Esophagus squamous epithelium (tissue), 4 donors: ENCODE measurements at regions not wholly inside any gene's neighbourhood (a gene's known extent, or its start where the extent isn't known, plus 50 kb on each side); places are given as distances from the start of the nearest gene placed in this dataset.

ENCODE experiments used
- POLR2A ChIP-seq, 4 donors: fragments of 450-650 bp; IDR thresholded peaks; one replicate each; pipeline ENCODE4 v1.6.1; 2017; ENCODE audit warnings: antibody characterized with exemption in 4 of 4, mild to moderate bottlenecking in 4 of 4, moderate library complexity in 3 of 4
- TF ChIP-seq, protein P1 (sequence below), 6 experiments: fragments of 450-650 bp in 4 of 6; fragments of 200-600 bp in 2 of 6; sonication (generic) in 2 of 6; IDR thresholded peaks; one replicate each; pipeline ENCODE4 v1.5.1; 2016 to 2019; ENCODE audit warnings: antibody characterized with exemption in 6 of 6, mild to moderate bottlenecking in 4 of 6, moderate library complexity in 4 of 6

DNA sequence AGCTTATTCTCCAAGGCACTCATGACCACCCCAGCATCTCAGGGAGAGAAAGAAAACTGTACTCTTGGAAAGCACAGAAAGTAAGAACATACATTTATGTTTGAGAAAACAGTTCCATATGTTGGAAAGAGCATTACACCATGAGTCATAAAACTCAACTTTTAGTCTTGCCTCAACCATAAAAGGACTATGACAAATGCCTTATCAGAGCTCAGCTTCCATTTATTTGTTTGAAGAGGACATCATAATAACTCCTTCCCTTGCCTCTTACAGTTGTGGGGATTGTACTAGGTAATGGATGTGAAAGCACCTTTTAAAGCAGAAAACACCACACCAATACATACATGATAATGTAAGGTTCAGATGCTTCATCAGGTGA lies 370.8 kb downstream of the LNPK start:
- TF ChIP-seq, protein P1, sequence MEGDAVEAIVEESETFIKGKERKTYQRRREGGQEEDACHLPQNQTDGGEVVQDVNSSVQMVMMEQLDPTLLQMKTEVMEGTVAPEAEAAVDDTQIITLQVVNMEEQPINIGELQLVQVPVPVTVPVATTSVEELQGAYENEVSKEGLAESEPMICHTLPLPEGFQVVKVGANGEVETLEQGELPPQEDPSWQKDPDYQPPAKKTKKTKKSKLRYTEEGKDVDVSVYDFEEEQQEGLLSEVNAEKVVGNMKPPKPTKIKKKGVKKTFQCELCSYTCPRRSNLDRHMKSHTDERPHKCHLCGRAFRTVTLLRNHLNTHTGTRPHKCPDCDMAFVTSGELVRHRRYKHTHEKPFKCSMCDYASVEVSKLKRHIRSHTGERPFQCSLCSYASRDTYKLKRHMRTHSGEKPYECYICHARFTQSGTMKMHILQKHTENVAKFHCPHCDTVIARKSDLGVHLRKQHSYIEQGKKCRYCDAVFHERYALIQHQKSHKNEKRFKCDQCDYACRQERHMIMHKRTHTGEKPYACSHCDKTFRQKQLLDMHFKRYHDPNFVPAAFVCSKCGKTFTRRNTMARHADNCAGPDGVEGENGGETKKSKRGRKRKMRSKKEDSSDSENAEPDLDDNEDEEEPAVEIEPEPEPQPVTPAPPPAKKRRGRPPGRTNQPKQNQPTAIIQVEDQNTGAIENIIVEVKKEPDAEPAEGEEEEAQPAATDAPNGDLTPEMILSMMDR (IDR thresholded peaks at IDR 0.05), result no peak
- TF ChIP-seq POLR2A (IDR thresholded peaks at IDR 0.05), result no peak
